Mammary epithelial cell (primary cell): ENCODE measurements at regions not wholly inside any gene's neighbourhood (a gene's known extent, or its start where the extent isn't known, plus 50 kb on each side); places are given as distances from the start of the nearest gene placed in this dataset.

Experiments used
- EZH2 ChIP-seq: IDR thresholded peaks from 2 replicates; pipeline ENCODE4 v1.6.1; 2012; ENCODE audit warnings: low read length, inconsistent platforms, borderline replicate concordance
- TF ChIP-seq, protein P1 (sequence below), 2 donors: IDR thresholded peaks in 1 of 2; conservative IDR thresholded peaks in 1 of 2; 2 replicates each; pipeline ENCODE4 v1.5.1; 2011 to 2012; ENCODE audit warnings: inconsistent platforms in 2 of 2, low read length in 2 of 2, mild to moderate bottlenecking in 2 of 2, control low read depth in 1 of 2, low read depth in 1 of 2; ENCODE audit not compliant: insufficient read depth in 1 of 2; ENCODE audit errors: extremely low read depth in 1 of 2

DNA sequence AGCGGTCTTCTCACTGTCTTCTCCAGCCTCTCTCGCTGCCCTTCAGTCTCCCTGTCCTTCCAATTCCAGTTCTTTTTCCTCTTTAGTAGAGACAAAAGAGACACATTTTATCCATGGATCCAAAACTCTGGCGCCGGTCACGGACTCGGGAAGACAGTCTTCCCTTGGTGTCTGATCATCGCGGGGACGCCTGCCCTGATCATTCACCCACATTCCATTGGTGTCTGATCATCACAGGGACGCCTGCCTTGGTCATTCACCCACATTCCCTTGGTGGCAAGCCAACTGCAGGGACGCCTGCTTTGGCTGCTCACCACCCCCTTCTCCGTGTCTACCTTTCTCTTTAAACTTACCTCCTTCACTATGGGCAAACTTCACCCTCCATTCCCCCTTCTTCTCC, 619.5 kb downstream of the RERGL start:
- TF ChIP-seq EZH2, result no peak
- TF ChIP-seq, protein P1, sequence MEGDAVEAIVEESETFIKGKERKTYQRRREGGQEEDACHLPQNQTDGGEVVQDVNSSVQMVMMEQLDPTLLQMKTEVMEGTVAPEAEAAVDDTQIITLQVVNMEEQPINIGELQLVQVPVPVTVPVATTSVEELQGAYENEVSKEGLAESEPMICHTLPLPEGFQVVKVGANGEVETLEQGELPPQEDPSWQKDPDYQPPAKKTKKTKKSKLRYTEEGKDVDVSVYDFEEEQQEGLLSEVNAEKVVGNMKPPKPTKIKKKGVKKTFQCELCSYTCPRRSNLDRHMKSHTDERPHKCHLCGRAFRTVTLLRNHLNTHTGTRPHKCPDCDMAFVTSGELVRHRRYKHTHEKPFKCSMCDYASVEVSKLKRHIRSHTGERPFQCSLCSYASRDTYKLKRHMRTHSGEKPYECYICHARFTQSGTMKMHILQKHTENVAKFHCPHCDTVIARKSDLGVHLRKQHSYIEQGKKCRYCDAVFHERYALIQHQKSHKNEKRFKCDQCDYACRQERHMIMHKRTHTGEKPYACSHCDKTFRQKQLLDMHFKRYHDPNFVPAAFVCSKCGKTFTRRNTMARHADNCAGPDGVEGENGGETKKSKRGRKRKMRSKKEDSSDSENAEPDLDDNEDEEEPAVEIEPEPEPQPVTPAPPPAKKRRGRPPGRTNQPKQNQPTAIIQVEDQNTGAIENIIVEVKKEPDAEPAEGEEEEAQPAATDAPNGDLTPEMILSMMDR (conservative IDR thresholded peaks at IDR 0.05 in 1 of 2, IDR thresholded peaks at IDR 0.05 in 1 of 2; ENCODE audit: extremely low read depth in 1 of 2, insufficient read depth in 1 of 2, low read depth in 1 of 2, low read length in 2 of 2), result no peak
